ENCODE measurements at regions not wholly inside any gene's neighbourhood (a gene's known extent, or its start where the extent isn't known, plus 50 kb on each side); places are given as distances from the start of the nearest gene placed in this dataset.

- Histone ChIP-seq H3K4me1 (no peaks in the 10 kb centered on the region), H3K36me3 (no peaks in the 10 kb centered on the region), H3K9me3 (no peaks in the 10 kb centered on the region), H3K27me3 (no peaks in the 10 kb centered on the region), H3K27ac (no peak overlapping the region), H3K4me3 (no peak overlapping the region)
- intact Hi-C loops (cut with DNase I), result no loop called here
- no peak for DNase-seq (ENCODE audit: low spot score in 2 of 2)
- TF ChIP-seq, protein P1, sequence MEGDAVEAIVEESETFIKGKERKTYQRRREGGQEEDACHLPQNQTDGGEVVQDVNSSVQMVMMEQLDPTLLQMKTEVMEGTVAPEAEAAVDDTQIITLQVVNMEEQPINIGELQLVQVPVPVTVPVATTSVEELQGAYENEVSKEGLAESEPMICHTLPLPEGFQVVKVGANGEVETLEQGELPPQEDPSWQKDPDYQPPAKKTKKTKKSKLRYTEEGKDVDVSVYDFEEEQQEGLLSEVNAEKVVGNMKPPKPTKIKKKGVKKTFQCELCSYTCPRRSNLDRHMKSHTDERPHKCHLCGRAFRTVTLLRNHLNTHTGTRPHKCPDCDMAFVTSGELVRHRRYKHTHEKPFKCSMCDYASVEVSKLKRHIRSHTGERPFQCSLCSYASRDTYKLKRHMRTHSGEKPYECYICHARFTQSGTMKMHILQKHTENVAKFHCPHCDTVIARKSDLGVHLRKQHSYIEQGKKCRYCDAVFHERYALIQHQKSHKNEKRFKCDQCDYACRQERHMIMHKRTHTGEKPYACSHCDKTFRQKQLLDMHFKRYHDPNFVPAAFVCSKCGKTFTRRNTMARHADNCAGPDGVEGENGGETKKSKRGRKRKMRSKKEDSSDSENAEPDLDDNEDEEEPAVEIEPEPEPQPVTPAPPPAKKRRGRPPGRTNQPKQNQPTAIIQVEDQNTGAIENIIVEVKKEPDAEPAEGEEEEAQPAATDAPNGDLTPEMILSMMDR (IDR thresholded peaks at IDR 0.05), result no peak
These were observed 176.4 kb downstream of the TTC32 start for GRCh38 chr2:19725392-19725791.

- TF ChIP-seq, protein P1 (IDR thresholded peaks at IDR 0.05), result no peak
- intact Hi-C loops (cut with DNase I), result no loop called here
- Histone ChIP-seq H3K4me3 (no peak overlapping the region), H3K9me3 (no peaks in the 10 kb centered on the region), H3K36me3 (no peaks in the 10 kb centered on the region), H3K27ac (no peak overlapping the region), H3K27me3 (no peaks in the 10 kb centered on the region), H3K4me1 (peaks cover 0 to 6% of the 10 kb centered on the region in 2 donors)
- no peak for DNase-seq (ENCODE audit: low spot score in 2 of 2)
These were observed 178.8 kb downstream of the TTC32 start for GRCh38 chr2:19723021-19723420.

- H3K4me3 ChIP-seq, result no peak overlapping the region
These were observed 179.2 kb downstream of the TTC32 start for GRCh38 chr2:19722531-19722971.

GRCh38 chr2:19720306-19720705 lies 181.5 kb downstream of the TTC32 start:
- DNase-seq (ENCODE audit: low spot score in 2 of 2), result no peak
- TF ChIP-seq, protein P1 (IDR thresholded peaks at IDR 0.05), result no peak
- no peak overlapping the region for H3K4me3 ChIP-seq
- no peaks in the 10 kb centered on the region for H3K27me3 ChIP-seq
- intact Hi-C loops (cut with DNase I), result no loop called here
- H3K9me3 ChIP-seq, result no peaks in the 10 kb centered on the region
- H3K36me3 ChIP-seq, result no peaks in the 10 kb centered on the region
- H3K4me1 ChIP-seq, result peaks cover 0 to 6% of the 10 kb centered on the region in 2 donors
- no peak overlapping the region for H3K27ac ChIP-seq

More at GRCh38 chr2:19722531-19722971, 179.2 kb downstream of the TTC32 start:
- Histone ChIP-seq H3K4me1 (peaks cover 0 to 6% of the 10 kb centered on the region in 2 donors), H3K27ac (no peak overlapping the region), H3K9me3 (no peaks in the 10 kb centered on the region), H3K36me3 (no peaks in the 10 kb centered on the region), H3K27me3 (no peaks in the 10 kb centered on the region)
- intact Hi-C loops (cut with DNase I), result no loop called here
- no peak for DNase-seq (ENCODE audit: low spot score in 2 of 2)
- TF ChIP-seq, protein P1 (IDR thresholded peaks at IDR 0.05), result no peak

GRCh38 chr2:19719540-19719939 lies 182.2 kb downstream of the TTC32 start:
- TF ChIP-seq, protein P1 (IDR thresholded peaks at IDR 0.05), result no peak
- intact Hi-C loops (cut with DNase I), result no loop called here

GRCh38 chr2:19717446-19717845 lies 184.3 kb downstream of the TTC32 start:
- H3K4me3 ChIP-seq, result no peak overlapping the region
- no peaks in the 10 kb centered on the region for H3K9me3 ChIP-seq
- H3K27me3 ChIP-seq, result no peaks in the 10 kb centered on the region
- TF ChIP-seq, protein P1 (IDR thresholded peaks at IDR 0.05), result no peak
- H3K36me3 ChIP-seq, result no peaks in the 10 kb centered on the region
- no peak overlapping the region for H3K27ac ChIP-seq
- intact Hi-C loops (cut with DNase I), result no loop called here
- peaks cover 0 to 6% of the 10 kb centered on the region in 2 donors for H3K4me1 ChIP-seq
- DNase-seq (ENCODE audit: low spot score in 2 of 2), result no peak

More at GRCh38 chr2:19719540-19719939, 182.2 kb downstream of the TTC32 start:
- H3K27me3 ChIP-seq, result no peaks in the 10 kb centered on the region
- H3K27ac ChIP-seq, result peak overlapping the region in 1 of 2 donors; percentile 17
- no peak for DNase-seq (ENCODE audit: low spot score in 2 of 2)
- no peak overlapping the region for H3K4me3 ChIP-seq
- H3K9me3 ChIP-seq, result no peaks in the 10 kb centered on the region
- H3K4me1 ChIP-seq, result peaks cover 0 to 6% of the 10 kb centered on the region in 2 donors
- no peaks in the 10 kb centered on the region for H3K36me3 ChIP-seq

Measured in ascending aorta (tissue), 2 donors.